ENCODE measurements at regions not wholly inside any gene's neighbourhood (a gene's known extent, or its start where the extent isn't known, plus 50 kb on each side); places are given as distances from the start of the nearest gene placed in this dataset.
"Not testable (repeated sequence)": the region's sequence is repeated elsewhere in the genome, so short reads cannot be mapped to it uniquely, and the experiment has no call there.

DNA sequence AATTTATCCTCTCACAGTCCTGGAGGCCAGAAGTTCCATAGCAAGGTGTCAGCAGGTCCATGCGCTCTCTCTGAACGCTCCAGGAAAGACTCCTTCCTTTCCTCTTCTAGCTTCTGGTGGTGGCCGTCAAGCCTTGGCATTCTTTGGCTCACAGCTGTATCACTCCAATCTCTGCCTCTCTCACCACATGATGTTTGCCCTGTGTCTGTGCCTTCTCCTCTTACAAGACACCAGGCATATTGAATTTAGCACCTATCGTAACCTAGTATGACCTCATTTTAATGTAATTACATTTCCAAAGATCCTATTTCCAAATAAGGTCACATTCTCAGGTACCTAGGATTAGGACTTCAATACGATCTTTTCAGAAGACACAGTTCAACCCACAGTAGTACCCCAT is 428.5 kb downstream of the CD83 start:
- DNase-seq: no peak

GRCh38 chr6:14547284-14547998 is 429.9 kb downstream of the CD83 start:
- DNase-seq: no peak

- peak; percentile 62 to 85 for DNase-seq
Observed at GRCh38 chr6:14549304-14549770, 431.8 kb downstream of the CD83 start.

- no peak for DNase-seq
Observed at GRCh38 chr6:14549871-14550270, 432.3 kb downstream of the CD83 start.

- DNase-seq: no peak
Observed at GRCh38 chr6:14550410-14550809, 432.8 kb downstream of the CD83 start.

- DNase-seq: no peak
Observed at GRCh38 chr6:14550822-14551221, 433.2 kb downstream of the CD83 start.

GRCh38 chr6:14551601-14552000 is 434.0 kb downstream of the CD83 start:
- not testable (repeated sequence) for DNase-seq

DNA sequence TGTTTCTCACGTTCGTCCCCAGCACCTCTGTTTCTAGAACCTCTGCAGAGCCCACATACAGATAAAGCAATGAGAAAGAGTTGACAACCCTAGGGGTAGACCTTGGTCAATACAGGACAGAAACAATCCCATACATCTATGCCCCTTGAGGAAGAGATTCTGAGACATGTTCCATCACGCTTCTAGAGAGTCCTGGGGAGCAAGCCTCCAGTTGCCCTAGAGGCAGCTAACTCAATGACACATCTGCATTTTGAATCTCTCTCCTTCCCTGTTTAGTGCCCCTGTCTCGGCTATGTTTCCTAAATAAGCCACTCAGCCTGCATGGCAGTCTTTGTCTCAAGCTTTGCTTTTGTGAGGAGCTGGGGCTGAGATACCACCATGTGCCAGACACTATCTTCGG is 435.3 kb downstream of the CD83 start:
- DNase-seq: no peak

DNA sequence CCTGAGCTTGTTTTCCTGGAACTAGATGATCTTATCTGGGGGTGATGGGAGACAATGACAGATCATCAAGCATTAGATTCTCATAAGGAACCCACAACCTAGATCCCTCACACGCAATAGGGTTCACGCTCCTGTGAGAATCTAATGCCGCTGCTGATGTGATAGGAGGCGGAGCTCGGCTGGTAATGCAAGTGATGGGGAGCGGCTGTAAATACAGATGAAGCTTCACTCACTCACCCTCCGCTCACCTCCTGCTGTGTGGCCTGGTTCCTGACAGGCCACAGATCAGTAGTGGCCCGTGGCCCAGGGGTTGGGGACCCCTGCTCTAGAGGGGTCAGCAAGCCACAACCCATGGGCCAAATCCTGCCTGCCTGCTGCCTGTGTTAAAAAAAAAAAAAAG is 435.9 kb downstream of the CD83 start:
- no peak for DNase-seq

DNA sequence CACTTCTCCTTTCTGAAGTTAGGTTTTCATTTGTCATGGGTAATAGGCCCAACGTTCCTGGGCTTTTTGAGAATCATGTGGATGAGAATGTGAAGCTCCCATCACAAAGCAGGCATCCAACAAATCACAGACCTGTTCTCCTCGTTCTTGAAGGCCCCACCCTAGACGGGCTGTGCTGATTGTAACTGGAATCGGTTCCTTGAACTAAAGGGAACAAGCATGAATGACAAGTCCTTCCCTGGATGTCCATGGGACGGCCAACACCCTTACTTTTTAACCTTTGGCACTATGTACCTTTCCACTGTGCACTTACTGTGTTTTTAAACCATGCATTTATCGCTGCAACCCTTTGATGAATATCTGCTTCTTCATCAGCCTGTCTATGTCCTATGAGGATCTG is 438.2 kb downstream of the CD83 start:
- DNase-seq: no peak

DNA sequence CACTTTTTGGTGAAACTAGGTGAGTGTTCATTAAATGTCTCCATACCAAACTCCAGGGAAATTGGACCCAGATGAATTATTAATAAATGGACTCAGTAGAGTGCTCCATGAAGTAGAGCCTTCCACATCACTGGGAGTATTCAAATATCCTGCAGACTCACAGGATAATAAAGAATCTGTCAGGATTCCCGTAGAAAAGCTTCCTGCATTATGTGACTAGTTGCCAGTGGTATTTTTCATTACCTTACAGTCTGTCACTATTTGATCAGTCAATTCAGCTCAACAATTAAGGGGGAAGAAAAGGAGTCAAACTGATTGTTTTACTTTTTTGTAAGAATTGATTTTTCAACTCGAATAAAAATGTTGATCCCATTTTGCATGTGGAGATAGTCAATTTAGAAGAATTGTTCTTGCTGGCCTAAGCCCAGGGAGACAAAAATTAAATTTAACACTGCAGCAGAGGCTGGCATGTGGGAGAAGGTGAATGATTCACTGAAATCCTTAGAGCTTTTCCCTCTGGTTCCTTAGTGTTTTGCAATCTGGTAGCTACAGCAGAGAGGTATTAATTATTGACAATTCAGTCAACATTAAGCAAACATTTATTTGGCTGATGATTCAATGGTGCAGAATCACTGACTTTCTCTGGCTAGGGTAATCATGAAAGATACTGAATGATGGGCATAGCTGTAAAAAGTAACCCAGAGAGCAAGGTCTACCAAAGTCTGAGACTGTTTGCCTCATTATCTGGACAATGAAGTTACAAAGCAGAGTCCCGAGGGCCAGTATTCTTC is 442.4 kb downstream of the CD83 start:
- DNase-seq: no peak

- DNase-seq: not testable (repeated sequence)
Observed at GRCh38 chr6:14561563-14561962, 444.0 kb downstream of the CD83 start.

- no peak for DNase-seq
Observed at GRCh38 chr6:14567842-14568241, 450.3 kb downstream of the CD83 start.

GRCh38 chr6:14569394-14569793 is 451.8 kb downstream of the CD83 start:
- DNase-seq: no peak

- DNase-seq: not testable (repeated sequence)
Observed at GRCh38 chr6:14569874-14570273, 452.3 kb downstream of the CD83 start.

- no peak for DNase-seq
Observed at GRCh38 chr6:14571001-14571400, 453.4 kb downstream of the CD83 start.

- no peak for DNase-seq
Observed at GRCh38 chr6:14571746-14572145, 454.2 kb downstream of the CD83 start.

- DNase-seq: no peak
Observed at GRCh38 chr6:14573267-14573666, 455.7 kb downstream of the CD83 start.

DNA sequence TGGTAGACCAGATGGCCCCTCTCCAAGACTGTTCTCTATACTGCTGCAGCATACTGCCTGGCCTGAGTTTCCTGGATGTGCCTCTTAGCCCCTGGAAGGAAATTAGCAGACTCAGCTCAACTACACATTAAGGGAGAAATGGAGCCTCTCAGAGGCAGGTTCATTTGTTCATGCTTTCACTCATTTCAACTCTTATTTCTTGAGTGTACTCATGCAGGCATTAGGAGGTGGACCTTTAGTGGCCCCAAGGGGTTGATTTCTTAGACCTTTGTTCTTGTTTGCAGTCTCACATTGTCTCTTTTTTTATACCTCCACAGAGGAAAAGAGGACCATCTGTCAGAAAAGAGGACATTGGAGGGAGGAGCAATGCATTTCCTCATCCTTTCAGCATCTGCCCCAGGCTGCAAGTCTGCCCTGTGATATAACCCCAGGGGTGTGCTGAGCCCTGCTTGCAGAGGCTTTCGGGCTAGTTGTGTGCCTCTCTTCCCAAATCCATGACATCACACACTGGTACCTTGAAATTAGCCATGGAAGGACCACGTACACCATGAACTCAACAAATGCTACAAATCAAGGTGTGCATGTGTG is 456.2 kb downstream of the CD83 start:
- DNase-seq: no peak

DNA sequence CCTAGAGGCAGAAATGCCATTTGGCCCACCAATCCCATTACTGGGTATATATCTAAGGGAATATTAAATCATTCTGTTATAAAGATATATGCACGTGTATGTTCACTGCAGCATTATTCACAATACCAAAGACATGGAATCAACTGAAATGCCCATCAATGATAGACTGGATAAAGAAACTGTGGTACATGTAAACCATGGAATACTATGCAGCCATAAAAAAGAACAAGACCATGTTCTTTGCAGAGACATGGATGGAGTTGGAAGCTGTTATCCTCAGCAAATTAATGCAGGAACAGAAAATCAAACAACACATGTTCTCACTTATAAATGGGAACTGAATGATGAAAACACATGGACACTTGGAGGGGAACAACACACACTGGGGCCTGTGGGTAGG is 458.4 kb downstream of the CD83 start:
- no peak for DNase-seq

DNA sequence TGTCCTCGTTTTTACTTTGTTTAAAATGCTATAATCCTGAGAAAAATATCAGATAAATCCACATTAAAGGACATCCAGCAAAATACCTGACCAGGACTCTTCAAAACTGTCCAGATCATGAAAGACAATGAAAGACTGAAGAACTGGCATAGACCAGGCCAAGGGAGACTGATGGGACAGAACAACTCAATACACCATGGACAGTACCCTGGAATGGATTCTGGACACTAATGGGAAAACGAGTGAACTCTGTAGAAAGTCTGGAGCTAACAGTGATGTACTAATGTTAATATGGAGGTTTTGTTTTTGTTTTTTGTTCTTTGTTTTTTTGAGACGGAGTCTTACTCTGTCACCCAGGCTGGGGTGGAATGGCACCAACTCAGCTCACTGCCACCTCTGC is 461.4 kb downstream of the CD83 start:
- DNase-seq: no peak

DNA sequence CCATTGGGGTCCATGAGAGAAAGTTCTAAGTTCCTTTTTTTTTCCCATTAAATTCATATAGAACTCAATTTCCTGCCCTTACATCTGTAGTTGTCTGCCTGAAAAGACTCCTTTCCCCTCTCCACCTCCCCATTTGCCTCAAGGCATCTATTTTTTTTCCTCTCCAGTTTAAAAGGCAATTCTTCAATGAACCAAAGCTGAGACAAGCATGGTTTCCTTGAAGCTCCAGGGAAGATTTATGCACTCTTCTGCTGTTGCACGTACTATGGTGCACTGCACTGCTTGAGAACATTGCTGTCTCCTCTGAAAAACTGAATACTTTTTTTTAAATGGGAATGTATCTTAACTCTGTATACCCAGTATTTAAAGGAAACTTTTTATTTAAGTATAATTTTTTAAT is 465.2 kb downstream of the CD83 start:
- no peak for DNase-seq

DNA sequence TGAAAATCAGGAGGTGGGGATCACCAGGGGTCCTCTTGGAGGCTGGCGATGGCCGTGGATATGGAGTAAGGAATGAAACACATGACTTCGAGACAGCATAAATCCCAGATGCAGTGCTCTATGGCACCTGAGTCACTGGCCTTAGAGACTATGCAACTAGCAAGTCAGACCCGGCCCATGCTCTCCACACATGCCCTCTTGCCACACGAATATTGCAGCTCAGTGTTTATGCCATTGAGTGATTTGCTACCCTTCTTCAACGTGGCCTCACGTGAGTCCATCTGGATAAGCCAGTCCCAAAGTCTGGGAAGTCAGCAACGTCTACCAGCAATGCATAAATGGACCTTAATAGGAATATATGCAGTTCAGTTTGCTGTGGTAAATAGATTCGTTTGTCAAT is 466.3 kb downstream of the CD83 start:
- no peak for DNase-seq

- DNase-seq: no peak
Observed at GRCh38 chr6:14584450-14584849, 466.9 kb downstream of the CD83 start.

Data from SHP77 (cell line).